HG03045 (cell line): ENCODE measurements at regions not wholly inside any gene's neighbourhood (a gene's known extent, or its start where the extent isn't known, plus 50 kb on each side); places are given as distances from the start of the nearest gene placed in this dataset.

Experiments
- ATAC-seq: cut with Tn5 transposase; IDR thresholded peaks from one replicate; pipeline ENCODE4 v1.9.1; 2021; ENCODE audit warnings: mild to moderate bottlenecking, moderate library complexity; ENCODE audit not compliant: unreplicated experiment

DNA sequence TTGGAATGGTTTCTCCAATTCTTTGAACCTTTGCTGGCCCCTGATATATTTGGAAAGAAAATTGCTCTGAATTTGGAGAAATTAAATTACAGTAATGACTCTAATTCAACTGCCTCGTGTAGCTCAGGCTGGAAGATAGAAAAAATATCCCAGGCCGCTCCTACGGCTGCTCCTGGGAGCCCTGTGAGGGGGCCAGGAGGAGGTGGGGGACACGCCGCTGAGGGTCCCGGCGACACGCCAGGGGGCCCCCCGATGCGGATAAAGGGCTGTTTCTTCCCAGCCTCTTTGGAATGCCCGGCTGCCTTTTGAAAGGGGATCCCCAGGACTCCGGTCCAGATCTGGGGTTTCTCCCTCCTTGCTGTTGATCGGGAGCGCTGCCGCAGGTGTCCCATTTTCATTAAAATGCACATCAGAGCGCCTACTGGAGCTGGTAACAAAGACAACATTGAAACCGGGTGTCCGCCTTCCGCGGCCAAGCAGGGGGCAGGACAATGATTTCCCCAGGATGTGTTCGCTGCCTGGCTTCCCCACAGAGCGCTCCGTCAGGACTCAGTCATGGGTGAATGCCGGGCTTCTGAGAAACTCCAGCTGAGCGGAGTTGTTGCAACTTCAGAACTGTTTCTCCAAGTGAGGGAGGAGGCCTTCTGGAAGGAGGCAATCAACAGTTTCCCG, 200.1 kb upstream of the KBTBD8 start:
- no peak for ATAC-seq

DNA sequence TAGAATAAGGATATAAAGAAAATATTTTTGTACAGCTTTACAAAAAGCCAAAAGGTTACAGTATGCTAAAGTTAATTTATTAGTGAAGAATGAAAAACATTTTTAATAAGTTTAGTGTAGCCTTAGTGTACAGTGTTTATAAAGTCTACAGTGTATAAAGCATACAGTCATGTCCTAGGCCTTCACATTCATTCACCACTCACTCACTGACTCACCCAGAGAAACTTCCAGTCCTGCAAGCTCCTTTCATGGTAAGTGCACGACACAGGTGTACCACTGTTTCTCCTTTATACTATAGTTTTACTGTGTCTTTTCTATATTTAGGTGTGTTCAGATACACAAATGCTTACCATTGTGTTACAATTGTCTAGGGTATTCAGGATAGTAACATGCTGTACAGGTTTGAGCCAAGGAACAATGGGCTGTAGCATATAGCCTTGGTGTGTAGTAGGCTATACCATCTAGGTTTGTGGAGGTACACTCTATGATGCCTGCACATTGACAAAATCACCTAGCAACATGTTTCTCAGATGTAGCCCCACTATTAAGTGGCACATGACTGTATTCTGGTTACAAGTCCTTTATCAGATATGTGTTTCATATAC, 197.1 kb upstream of the KBTBD8 start:
- no peak for ATAC-seq

DNA sequence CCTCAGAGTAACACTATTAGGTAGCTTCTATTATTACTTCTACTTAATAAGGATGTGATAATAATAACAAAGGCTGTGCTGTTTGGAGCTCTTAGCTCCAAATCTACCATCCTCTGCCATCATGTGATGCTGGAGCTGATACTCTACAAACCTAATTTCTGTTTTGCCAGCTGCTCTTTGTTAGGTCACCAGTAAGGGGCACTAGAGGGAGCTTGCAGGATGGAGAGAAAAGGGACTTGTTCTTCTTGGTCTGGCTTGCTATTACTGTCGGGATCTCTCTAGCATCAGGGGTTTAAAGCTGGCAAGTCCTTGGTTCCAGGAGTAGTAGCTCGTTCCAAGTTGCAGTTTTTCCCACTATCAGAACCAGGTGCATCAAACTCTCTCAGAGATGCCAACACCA, 194.9 kb upstream of the KBTBD8 start:
- ATAC-seq = no peak

DNA sequence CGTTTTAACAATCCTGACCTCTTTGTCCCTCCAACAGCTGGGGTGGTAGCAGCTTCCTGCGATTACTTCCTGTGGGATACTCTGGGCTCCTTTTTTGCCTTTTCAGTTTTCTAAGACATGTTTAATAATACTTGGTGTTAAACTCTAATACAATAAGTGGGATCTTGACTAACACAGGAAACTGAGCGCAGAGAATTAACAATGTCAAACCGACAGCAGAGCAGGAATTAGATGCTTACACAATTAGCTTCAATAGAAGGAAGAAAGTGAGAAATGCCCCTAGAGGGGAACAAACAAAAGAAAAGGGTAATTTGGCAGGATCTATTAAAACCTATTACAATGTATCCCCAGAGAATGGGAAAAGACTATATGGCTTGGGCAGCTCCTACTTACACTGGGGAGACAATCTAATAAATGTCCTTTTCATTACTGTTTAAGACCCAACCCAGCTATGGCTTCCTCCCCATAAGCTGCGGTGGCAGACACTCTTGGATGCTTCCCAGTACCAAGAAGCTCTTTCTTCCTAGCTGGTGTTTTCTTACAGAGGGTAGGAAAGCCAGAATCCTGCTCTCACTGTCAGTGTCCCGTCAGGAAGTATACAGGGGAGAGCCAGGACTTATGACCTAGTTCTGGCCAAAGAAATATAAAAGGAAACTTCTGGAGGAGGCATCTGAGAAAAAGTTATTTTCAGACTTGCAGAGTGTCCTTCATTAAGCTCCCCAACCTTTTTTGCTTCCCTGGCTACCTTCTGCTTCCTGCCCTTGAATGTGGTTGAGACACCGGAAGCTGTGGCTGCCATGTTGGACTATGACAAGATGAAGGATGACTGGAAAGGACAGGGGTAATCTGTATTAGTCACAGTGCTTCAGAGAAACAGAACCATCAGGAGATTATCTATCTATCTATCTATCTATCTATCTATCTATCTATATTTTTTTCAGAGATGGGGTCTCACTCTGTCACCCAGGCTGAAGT, 194.1 kb upstream of the KBTBD8 start:
- ATAC-seq = no peak

DNA sequence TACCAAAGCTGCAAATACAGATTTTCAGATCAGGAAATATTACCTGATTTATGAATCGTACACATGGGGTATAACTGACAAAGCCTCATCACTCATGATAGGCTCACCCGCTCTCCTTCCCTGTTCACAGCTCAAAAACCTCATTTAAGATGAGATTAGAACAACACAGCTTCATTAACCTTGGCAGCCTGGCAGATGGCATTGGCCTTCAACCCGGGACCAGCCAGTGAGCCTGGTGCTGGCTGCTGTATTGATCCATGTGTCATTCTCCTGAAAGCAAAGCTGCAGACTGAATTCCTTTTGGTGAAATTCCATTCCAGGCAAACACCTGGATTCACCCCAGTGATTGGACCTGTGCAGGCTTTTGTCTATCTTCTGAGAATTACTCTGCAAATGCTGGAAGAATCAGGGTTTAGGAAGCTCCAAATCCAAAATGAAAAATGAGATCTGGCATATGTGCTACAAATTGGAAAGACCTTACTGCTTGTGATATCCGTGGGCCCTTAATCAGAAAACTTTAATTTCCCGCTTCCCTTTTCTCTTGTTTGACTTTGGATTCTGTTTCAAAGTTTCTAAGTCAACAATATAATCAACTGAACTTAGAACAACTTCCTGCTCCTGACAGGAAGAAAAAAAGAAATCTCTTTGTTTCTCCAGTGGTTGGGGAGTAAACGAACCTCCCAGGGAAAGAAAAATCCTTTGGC, 189.1 kb upstream of the KBTBD8 start:
- no peak for ATAC-seq

DNA sequence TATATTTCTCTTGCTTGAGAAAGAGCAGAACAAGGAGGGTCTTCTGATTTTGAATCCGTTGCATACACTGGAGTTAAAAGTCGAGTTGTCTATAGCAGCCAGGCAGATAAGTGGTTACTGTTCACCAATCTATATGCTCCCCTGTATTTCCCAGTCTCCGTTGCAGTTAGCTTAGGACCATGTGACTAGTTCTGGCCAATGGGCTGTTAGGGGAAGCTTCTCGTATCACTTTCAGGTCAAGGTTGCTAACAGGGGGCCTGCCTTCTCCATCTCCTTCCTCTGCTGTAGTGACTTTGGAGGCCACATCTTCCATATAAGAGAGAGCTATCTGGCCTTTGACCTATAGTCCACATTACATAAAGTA, 188.5 kb upstream of the KBTBD8 start:
- ATAC-seq = no peak

DNA sequence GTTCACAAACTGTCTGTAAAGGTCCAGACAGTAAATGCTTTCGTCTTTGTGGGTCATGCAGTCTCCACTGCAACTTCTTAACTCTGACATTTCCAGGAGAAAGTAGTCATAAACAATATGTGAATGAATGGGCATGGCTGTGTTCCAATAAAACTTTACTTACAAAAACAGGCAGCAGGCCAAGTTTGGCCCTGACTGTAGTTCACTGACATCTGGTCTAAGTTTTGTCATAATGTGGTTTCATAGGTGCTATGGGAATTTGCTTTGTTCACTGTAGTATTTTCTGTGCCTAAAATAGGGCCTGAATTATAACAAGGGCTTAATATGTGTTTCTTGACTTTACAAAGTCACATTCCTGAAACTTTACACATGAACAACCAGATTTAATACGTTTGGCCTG, 186.0 kb upstream of the KBTBD8 start:
- no peak for ATAC-seq

DNA sequence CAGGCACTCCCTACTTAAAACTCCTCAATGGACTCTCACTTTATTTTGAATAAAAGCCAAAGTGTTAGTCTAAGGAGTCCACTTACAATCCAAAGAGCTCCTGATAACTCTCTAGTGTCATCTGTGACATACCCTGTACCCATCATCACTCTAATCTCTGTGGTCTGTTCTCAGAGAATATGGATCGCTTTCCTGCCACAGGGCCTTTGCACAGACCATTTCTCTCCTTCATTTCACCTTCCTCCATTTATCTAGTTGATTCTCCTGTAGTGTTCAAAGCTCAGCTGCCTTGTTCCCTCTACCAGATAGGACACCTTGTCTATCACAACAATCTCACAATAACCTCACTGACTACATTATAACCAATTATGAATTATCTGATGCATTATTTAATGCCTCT, 185.4 kb upstream of the KBTBD8 start:
- ATAC-seq = no peak

DNA sequence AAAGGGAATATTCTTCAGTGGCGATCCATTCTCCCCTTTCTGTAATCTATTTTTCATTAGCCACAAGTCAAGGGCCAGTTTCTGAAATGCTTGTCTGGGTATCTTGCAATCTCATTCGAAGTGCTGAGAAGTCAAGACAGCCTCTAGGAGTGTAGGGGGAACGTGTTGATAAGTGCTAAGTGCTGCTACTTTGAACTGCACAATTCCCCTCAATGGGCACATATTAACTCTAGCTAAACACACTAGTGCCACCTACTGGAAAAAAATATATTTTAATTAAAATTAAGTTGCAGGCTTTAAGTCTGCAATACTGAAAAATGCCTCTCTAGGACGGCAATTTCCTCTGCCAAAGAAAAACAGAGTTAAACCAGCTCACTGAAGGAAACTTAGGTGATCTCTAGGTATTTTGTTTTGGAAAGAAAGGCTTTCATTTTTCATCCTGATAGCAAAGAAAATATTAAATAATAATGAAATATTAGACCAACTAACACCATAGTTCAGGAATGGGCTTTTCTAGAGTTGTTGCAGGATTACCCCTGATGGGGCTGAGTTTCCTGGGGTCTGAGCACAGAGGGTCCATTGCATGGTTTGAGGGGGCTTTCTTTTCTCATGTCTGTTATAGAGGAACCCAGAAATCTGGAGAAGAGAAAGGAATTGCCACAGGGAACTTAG, 181.9 kb upstream of the KBTBD8 start:
- no peak for ATAC-seq

DNA sequence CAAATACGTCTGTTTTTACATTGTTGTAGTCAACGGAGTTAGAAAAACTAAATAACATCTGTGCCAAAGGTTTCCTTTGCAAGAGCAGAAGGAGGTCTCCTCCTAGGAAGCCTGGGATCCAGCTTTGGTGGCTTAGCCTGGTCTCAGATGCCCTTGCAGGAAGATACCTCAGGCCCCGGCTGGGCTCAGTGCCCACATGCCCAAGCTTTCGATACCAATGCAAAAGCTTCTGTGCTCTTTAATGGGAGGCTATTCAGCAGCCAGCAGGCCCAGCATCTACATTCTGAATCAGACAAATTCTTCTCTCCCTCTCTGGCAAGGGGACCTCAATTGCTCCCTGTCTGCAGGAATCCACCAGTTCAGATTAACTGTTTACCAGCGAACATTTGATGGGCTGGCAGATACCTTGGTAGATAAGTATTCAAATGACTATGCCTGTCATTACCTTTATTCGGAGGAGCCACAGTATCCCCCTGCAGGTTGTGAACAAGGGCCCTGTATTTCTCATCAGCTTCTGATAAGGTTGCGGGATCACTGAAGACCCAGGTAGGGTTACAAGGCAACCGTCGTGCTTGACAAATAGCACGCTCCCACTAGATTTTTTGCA, 180.1 kb upstream of the KBTBD8 start:
- no peak for ATAC-seq

DNA sequence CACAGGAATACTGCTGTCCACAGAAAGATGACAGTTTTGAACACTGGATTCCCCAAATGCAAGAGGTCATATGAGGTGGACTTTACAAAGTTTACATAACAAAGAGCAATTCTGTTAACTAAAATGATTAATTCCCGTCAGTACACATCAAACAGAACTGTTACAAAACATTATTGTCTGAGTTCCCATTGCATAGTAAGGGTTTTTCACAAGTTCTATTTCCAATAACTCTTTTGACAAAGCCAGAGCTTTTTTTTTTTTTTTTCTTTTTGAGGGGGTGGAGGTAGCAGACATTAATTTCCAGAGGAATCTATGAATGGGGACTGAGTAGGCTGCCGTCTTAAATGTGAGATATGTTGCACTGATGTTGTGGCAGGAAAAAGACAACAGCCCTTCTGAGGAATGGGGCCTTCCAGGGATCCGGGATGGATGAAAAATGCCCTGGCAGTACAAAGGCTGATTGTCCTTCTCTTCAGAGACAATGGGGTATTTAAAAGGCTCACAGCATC, 178.1 kb upstream of the KBTBD8 start:
- ATAC-seq = no peak

DNA sequence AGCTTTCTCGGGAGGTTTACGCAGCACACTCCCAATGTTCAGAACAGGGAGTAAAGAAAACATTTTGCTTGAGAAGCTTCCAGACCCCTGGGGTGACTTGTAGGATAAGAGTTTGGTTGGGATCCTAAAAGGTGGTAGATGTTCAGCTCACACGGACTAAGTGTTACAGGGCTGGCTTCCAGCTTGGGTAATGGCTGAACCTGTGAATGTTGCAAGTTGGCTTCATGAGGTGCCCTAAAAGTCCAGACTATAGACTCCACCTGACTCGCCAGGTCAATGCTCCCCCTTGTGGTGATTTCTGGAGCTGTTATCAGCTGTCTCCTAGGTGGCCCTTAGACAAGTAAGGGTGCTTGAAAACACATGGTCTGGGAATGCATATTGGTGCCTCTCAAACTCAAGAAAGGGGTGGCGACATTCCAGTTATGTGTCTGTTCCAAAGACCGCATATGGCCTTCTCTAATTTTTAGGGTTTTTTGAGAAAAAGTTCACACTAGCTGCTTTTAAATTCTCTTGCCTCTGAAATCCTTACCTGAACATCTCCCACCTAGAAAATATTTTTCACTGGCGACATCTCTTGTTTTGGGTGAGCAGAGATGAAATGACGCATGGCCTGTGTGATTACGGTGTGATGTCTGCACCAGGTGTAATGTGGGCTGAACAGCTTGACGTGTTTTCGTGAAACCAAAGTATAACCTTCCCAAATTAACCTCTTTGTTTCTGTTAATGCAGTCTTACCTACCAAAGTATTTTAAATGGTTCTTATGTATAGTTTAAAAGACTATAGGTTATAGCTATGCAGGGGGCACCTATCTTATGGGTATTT, 175.7 kb upstream of the KBTBD8 start:
- ATAC-seq = no peak

DNA sequence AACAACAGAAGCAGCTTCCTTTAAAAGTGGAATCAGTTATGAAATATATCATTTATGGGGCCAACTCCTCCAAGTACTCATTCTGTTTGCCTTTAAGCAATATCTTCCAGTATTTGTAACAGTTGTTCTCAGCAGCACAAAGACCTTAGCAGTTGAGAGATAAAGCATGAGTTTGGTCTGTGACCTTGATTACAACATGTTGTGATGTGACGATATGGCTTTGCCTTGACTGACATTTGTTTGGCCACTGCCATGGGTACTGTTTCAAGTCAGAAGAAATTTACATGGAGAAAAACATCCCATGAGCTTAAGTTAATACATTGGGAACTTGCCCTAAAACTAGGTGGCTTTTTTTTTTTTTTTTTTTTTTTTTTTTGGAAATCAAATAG, 175.1 kb upstream of the KBTBD8 start:
- no peak for ATAC-seq

DNA sequence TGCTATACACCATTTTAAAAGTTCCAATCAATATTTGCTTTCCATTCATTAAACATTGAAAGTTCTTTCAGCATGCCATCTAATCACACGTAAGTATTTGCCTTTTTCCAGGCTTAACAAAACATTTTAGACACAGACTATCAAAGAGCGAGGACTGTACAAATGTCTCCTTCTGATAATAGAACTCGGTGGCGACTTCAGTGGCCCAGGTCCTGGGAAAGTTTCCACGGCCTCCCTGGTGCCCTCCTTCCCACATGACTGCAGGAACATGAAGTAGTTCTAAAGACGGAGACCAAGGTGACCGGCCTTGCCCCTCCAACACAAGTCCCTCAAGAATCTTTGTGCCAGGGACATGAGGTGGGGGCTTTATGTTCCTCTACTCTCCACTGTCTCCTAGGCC, 174.6 kb upstream of the KBTBD8 start:
- ATAC-seq = no peak

DNA sequence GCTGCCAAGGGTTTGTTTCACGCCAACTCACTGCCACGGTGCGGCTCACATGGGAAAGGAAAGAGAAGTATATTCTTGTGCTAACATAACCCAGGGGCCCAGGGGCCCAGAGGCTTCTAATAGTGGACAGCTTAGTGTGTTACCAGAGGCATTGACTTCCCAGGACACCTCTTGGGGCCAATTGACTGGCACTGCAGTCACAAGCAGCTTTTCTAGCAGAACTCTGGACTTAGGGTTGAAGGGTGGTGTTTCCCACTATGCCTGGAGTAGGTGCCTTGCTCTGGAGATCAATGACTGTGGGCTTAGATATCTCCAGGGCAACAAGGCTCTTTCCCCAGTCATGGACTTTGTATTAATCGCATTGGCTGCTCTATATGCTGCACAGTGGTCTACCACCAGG, 172.7 kb upstream of the KBTBD8 start:
- no peak for ATAC-seq

DNA sequence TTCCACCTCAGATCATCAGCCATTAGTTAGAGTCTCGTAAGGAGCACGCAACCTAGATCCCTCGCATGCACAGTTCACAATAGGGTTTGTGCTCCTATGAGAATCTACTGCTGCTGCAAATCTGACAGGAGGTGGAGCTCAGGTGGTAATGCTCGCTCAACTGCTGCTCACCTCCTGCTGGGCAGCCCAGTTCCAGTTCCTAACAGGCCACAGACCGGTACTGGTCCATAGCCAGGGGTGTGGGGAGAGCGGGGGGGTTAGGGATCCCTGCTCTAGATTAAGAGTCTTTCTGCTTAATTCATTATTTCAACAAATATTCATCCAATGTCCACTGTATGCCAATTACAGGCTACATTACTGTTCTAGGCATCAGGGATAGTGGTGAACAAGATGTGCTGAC, 170.4 kb upstream of the KBTBD8 start:
- ATAC-seq = no peak

DNA sequence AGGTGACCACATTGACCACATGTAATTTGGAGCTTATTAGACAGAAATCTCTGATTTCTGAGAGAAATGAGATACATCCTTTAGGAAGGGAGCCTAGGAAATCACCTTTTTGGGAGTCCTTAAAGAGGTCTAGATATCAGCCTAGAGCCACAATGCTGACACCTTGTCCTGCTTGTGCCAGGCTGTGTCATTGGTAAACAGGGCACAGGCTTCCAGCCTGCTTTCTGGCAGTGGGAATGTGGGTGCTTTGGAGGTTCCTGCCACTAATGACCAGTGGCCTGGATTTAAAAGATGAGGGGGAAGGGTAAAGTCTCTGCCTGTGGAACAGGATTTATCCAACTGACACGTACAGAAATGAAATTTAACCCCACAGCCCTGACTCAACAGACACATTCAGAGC, 169.8 kb upstream of the KBTBD8 start:
- no peak for ATAC-seq

DNA sequence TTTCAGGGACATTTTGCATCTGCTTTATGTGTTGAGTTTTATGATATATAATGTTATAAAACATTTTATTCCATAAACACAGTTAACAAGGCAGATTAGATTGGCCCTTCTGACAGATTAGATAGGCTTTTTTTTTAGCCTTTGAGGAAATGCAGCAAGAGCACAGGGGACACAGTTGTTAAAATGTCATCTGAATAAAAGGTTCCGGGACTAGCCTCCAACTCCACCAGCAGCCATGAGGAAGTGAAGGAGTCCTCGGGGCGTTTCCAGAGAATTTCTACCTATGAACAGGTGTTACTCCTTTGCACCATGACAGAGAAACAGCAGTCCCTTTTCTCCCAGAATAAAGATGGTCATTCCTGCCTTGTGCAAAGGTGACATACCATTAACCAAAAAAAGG, 167.8 kb upstream of the KBTBD8 start:
- ATAC-seq = no peak

DNA sequence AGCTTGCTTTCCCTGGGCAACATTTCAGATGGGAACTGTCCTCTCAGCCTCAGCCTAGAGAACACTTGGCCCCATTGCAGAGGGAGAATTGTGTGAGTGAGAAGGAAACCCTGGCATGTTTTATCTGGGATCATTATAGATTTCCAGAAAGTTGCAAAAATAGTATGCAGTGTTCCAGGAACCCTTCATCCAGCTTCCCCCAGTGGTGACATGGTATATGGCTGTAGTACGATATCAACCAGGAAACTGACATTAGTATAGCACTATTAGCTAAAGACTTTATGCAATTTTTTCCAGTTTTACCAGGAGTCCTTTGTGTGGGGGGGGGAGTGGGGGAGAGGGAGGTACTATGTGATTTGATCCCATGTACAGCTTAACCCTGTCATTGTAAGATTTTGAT, 166.2 kb upstream of the KBTBD8 start:
- no peak for ATAC-seq
